Heart left ventricle (tissue), 16 donors: ENCODE measurements at regions not wholly inside any gene's neighbourhood (a gene's known extent, or its start where the extent isn't known, plus 50 kb on each side); places are given as distances from the start of the nearest gene placed in this dataset.

Experiments
- ATAC-seq, 4 donors: fragments of 200-7000 bp; cut with Tn5 transposase; one replicate each; pipeline ENCODE4 v1.9.1; 2020 to 2022; ENCODE audit warnings: moderate library complexity in 4 of 4, mild to moderate bottlenecking in 3 of 4, moderate number of reproducible peaks in 1 of 4
- DNase-seq, 5 donors: peaks; one replicate each; pipeline ENCODE4 v3.0.0-alpha.2; 2020
- H3K27ac ChIP-seq, 12 donors: fragments of 200-600 bp; sonication (generic) in 4 of 12; one replicate each; pipeline versions ENCODE4 v1.5.0 to v1.8.0; 2016 to 2022; ENCODE audit warnings: mild to moderate bottlenecking in 2 of 12
- H3K27me3 ChIP-seq, 9 donors: fragments of 200-600 bp; sonication (generic) in 2 of 9; one replicate each; pipeline versions ENCODE4 v1.5.1 to v1.8.0; 2016 to 2022; ENCODE audit warnings: mild to moderate bottlenecking in 3 of 9
- H3K36me3 ChIP-seq, 9 donors: fragments of 200-600 bp; sonication (generic) in 2 of 9; one replicate each; pipeline versions ENCODE4 v1.5.0 to v1.8.0; 2018 to 2022; ENCODE audit warnings: mild to moderate bottlenecking in 2 of 9
- H3K4me1 ChIP-seq, 12 donors: fragments of 200-600 bp; sonication (generic) in 4 of 12; one replicate each; pipeline versions ENCODE4 v1.5.0 to v1.8.0; 2016 to 2022; ENCODE audit warnings: mild to moderate bottlenecking in 3 of 12
- H3K4me3 ChIP-seq, 12 donors: fragments of 200-600 bp; sonication (generic) in 4 of 12; one replicate each; pipeline versions ENCODE4 v1.5.0 to v1.8.0; 2017 to 2022; ENCODE audit warnings: mild to moderate bottlenecking in 9 of 12, moderate library complexity in 4 of 12
- H3K9me3 ChIP-seq, 12 donors: fragments of 200-600 bp; sonication (generic) in 4 of 12; one replicate each; pipeline versions ENCODE4 v1.5.0 to v1.8.0; 2016 to 2022; ENCODE audit warnings: mild to moderate bottlenecking in 1 of 12
- POLR2A ChIP-seq, 2 donors: fragments of 450-650 bp; IDR thresholded peaks; one replicate each; pipeline ENCODE4 v1.6.1; 2017; ENCODE audit warnings: antibody characterized with exemption in 2 of 2, mild to moderate bottlenecking in 2 of 2, moderate library complexity in 2 of 2
- WGBS, 4 donors: extraction: QIAGEN DNeasy Blood & Tissue Kit in 2 of 4; methylation state at CpG; one replicate each; pipeline versions ENCODE4 v1.1.5 to v1.1.7; 2013 to 2018; 5-methylcytosine and 5-hydroxymethylcytosine counted together
- intact Hi-C, 10 donors: fragments of 100-400 bp; cut with DNase I; formaldehyde crosslinking; loops; one replicate each; pipeline versions ENCODE4 v1.11.1 to v1.14.2; 2022
- TF ChIP-seq, protein P1 (sequence below), 12 donors: fragments of 200-600 bp; sonication (generic) in 4 of 12; IDR thresholded peaks; one replicate each; pipeline versions ENCODE4 v1.5.0 to v1.8.0; 2018 to 2022; ENCODE audit warnings: antibody characterized with exemption in 12 of 12, mild to moderate bottlenecking in 5 of 12
- donor health status: ischemic (EF 13 %, LVEDD 7.1; RV severe dilation, severe dysfunction).
- donor health status: healthy with polysubstance abuse.
- donor health status: DM: no; HTN: yes; CAD: no.
- donor health status: DM: no; HTN: no; CAD: no.
- donor health status: ischemic (EF 25% LVEDD 6.9; RV normal size, moderate dysfunction).
- donor health status: ischemic (EF 25% LVEDD 5.7; RV mildly dilated, moderate dysfunction).
- donor health status: healthy.
- donor health status: DM: yes; HTN: yes; CAD: no.
- donor health status: ischemic (EF 35%, LVEDD 5.7; RV mildly dilated, moderate dysfunction).
- donor health status: nonischemic (EF 11% LVEDD 7.7; RV severe dilation, severe dysfunction).
- donor health status: DM: yes; HTN: yes; CAD: no.
- donor health status: PGD.
- donor health status: ischemic (EF 29% LVEDD 5.4; RV normal size, mild dysfunction).
- donor health status: nonischemic (EF 23%, LVEDD 6.1; RV moderate dilation, normal function).

- no peaks in the 10 kb centered on the region for H3K36me3 ChIP-seq
- H3K9me3 ChIP-seq, result no peaks in the 10 kb centered on the region
- WGBS, 4 donors, result 39 to 47% (median 43%) methylated on average over 5 of the region's 5 CpGs
- H3K4me3 ChIP-seq, result no peak overlapping the region
- intact Hi-C loops, result no loop called here
- no peaks in the 10 kb centered on the region for H3K4me1 ChIP-seq
- H3K27me3 ChIP-seq, result no peaks in the 10 kb centered on the region
- ATAC-seq (no peak), DNase-seq (no peak)
- no peak overlapping the region for H3K27ac ChIP-seq
- TF ChIP-seq POLR2A (IDR thresholded peaks at IDR 0.05), result no peak
- TF ChIP-seq, protein P1, sequence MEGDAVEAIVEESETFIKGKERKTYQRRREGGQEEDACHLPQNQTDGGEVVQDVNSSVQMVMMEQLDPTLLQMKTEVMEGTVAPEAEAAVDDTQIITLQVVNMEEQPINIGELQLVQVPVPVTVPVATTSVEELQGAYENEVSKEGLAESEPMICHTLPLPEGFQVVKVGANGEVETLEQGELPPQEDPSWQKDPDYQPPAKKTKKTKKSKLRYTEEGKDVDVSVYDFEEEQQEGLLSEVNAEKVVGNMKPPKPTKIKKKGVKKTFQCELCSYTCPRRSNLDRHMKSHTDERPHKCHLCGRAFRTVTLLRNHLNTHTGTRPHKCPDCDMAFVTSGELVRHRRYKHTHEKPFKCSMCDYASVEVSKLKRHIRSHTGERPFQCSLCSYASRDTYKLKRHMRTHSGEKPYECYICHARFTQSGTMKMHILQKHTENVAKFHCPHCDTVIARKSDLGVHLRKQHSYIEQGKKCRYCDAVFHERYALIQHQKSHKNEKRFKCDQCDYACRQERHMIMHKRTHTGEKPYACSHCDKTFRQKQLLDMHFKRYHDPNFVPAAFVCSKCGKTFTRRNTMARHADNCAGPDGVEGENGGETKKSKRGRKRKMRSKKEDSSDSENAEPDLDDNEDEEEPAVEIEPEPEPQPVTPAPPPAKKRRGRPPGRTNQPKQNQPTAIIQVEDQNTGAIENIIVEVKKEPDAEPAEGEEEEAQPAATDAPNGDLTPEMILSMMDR (IDR thresholded peaks at IDR 0.05), result no peak
Measured at GRCh38 chr4:171524903-171525302, 288.3 kb upstream of the GALNTL6 start.

DNA sequence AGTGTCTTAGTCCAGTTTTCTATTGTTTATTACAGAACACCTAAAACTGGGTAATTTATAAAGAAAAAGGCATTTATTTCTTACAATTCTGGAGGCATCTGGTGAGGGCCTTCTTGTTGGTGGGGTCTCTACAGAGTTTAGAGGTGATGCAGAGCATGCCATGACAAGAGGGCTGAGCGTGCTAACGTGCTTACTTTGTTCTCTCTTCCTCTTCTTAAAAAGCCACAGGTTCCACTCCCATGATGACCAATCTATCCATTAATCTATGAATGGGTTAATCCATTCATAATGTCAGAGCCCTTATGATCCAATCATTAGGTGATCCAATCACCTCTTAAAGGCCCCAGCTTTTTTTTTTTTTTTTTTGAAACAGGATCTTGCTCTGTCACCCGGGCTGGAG, 291.5 kb upstream of the GALNTL6 start:
- intact Hi-C loops, result no loop called here
- 46 to 56% (median 46%) methylated on average over 3 of the region's 3 CpGs for WGBS, 4 donors

GRCh38 chr4:171519457-171519856, 293.7 kb upstream of the GALNTL6 start:
- Histone ChIP-seq H3K27me3 (no peaks in the 10 kb centered on the region), H3K36me3 (no peaks in the 10 kb centered on the region), H3K9me3 (peaks cover 0 to 9% (median 0%) of the 10 kb centered on the region in 12 donors), H3K27ac (no peak overlapping the region), H3K4me3 (no peak overlapping the region), H3K4me1 (no peaks in the 10 kb centered on the region)
- ATAC-seq (no peak), DNase-seq (no peak)
- intact Hi-C loops, result no loop called here
- no peak for TF ChIP-seq POLR2A (IDR thresholded peaks at IDR 0.05)
- TF ChIP-seq, protein P1 (IDR thresholded peaks at IDR 0.05), result no peak
- WGBS, 4 donors, result 77 to 85% (median 82%) methylated on average over 4 of the region's 4 CpGs

More for the DNA sequence above, 291.5 kb upstream of the GALNTL6 start:
- H3K9me3 ChIP-seq, result no peaks in the 10 kb centered on the region
- ATAC-seq, result no peak
- H3K27me3 ChIP-seq, result no peaks in the 10 kb centered on the region
- H3K27ac ChIP-seq, result no peak overlapping the region
- TF ChIP-seq, protein P1 (IDR thresholded peaks at IDR 0.05), result no peak
- TF ChIP-seq POLR2A (IDR thresholded peaks at IDR 0.05), result no peak
- no peak for DNase-seq
- H3K36me3 ChIP-seq, result no peaks in the 10 kb centered on the region
- no peaks in the 10 kb centered on the region for H3K4me1 ChIP-seq
- no peak overlapping the region for H3K4me3 ChIP-seq

DNA sequence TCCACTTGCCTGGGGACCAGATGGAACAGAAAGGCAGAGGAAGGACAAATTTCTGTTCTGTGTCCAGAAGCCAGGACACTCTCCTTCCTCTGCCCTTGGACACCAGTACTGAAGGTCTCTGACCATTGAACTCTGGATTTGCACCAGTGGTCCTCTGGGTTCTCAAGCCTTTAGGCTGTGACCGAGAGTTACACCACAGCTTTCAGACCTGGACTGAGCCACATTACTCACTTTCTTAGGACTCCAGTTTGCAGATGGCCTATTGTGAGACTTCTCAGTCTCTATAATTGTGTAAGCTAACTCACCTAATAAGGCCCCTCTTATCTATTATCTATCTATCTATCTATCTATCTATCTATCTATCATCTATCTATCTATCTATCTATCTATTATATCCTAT, 295.3 kb upstream of the GALNTL6 start:
- intact Hi-C loops, result no loop called here
- Histone ChIP-seq H3K27ac (no peak overlapping the region), H3K36me3 (no peaks in the 10 kb centered on the region), H3K4me3 (no peak overlapping the region), H3K27me3 (no peaks in the 10 kb centered on the region), H3K4me1 (no peaks in the 10 kb centered on the region), H3K9me3 (peaks cover 0 to 12% (median 0%) of the 10 kb centered on the region in 12 donors)
- ATAC-seq, result no peak
- 75 to 92% (median 79%) methylated on average over 1 of the region's 1 CpG for WGBS, 4 donors
- TF ChIP-seq POLR2A (IDR thresholded peaks at IDR 0.05), result no peak
- TF ChIP-seq, protein P1 (IDR thresholded peaks at IDR 0.05), result no peak
- no peak for DNase-seq
